ENCODE measurements at regions not wholly inside any gene's neighbourhood (a gene's known extent, or its start where the extent isn't known, plus 50 kb on each side); places are given as distances from the start of the nearest gene placed in this dataset.

DNA sequence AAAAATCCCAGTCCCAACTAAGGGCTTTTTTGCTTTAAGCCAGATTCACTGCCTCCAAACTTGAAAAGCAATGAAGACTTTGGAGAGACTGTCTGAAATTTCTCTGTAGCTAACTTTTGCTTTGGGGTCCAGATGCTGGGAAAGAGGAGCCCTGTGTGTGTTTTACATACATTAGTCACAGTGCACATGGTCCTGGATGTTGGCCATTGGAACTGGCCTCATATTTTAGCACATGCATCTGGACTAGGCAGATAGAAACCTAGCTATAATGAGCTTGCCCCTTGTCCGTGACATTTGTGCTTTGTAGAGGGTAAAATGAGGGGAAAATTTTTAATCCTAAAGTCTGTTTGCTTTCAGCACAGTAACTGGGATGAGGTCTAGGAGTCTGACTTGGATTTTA, 421.7 kb downstream of the CDK5RAP2 start:
- TF ChIP-seq JUN (CRISPR knock-in tag; IDR thresholded peaks at IDR 0.05), result no peak
- no peak for TF ChIP-seq TCF7 (CRISPR knock-in tag; IDR thresholded peaks at IDR 0.05; ENCODE audit: low read depth)
- TF ChIP-seq, protein P1, sequence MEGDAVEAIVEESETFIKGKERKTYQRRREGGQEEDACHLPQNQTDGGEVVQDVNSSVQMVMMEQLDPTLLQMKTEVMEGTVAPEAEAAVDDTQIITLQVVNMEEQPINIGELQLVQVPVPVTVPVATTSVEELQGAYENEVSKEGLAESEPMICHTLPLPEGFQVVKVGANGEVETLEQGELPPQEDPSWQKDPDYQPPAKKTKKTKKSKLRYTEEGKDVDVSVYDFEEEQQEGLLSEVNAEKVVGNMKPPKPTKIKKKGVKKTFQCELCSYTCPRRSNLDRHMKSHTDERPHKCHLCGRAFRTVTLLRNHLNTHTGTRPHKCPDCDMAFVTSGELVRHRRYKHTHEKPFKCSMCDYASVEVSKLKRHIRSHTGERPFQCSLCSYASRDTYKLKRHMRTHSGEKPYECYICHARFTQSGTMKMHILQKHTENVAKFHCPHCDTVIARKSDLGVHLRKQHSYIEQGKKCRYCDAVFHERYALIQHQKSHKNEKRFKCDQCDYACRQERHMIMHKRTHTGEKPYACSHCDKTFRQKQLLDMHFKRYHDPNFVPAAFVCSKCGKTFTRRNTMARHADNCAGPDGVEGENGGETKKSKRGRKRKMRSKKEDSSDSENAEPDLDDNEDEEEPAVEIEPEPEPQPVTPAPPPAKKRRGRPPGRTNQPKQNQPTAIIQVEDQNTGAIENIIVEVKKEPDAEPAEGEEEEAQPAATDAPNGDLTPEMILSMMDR (IDR thresholded peaks at IDR 0.05), result no peak
- no peak for TF ChIP-seq ETV6 (CRISPR knock-in tag; IDR thresholded peaks at IDR 0.05)
- TF ChIP-seq, protein P2, sequence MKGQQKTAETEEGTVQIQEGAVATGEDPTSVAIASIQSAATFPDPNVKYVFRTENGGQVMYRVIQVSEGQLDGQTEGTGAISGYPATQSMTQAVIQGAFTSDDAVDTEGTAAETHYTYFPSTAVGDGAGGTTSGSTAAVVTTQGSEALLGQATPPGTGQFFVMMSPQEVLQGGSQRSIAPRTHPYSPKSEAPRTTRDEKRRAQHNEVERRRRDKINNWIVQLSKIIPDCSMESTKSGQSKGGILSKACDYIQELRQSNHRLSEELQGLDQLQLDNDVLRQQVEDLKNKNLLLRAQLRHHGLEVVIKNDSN (CRISPR knock-in tag; IDR thresholded peaks at IDR 0.05), result no peak
- TF ChIP-seq NR2C2 (CRISPR knock-in tag; IDR thresholded peaks at IDR 0.05), result no peak
- TF ChIP-seq, protein P3, sequence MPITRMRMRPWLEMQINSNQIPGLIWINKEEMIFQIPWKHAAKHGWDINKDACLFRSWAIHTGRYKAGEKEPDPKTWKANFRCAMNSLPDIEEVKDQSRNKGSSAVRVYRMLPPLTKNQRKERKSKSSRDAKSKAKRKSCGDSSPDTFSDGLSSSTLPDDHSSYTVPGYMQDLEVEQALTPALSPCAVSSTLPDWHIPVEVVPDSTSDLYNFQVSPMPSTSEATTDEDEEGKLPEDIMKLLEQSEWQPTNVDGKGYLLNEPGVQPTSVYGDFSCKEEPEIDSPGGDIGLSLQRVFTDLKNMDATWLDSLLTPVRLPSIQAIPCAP (CRISPR knock-in tag; IDR thresholded peaks at IDR 0.05), result no peak
- TF ChIP-seq, protein P4, sequence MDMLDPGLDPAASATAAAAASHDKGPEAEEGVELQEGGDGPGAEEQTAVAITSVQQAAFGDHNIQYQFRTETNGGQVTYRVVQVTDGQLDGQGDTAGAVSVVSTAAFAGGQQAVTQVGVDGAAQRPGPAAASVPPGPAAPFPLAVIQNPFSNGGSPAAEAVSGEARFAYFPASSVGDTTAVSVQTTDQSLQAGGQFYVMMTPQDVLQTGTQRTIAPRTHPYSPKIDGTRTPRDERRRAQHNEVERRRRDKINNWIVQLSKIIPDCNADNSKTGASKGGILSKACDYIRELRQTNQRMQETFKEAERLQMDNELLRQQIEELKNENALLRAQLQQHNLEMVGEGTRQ (CRISPR knock-in tag; IDR thresholded peaks at IDR 0.05), result no peak
